Lower leg skin (tissue), 3 donors: ENCODE measurements at regions not wholly inside any gene's neighbourhood (a gene's known extent, or its start where the extent isn't known, plus 50 kb on each side); places are given as distances from the start of the nearest gene placed in this dataset.

Experiments used
- POLR2A ChIP-seq, 2 donors: fragments of 450-650 bp; IDR thresholded peaks; one replicate each; pipeline ENCODE4 v1.6.1; 2016 to 2017; ENCODE audit warnings: antibody characterized with exemption in 2 of 2, mild to moderate bottlenecking in 1 of 2, moderate library complexity in 1 of 2
- TF ChIP-seq, protein P1 (sequence below), 3 donors: fragments of 450-650 bp; IDR thresholded peaks; one replicate each; pipeline ENCODE4 v1.5.1; 2016; ENCODE audit warnings: antibody characterized with exemption in 3 of 3, mild to moderate bottlenecking in 3 of 3, moderate library complexity in 2 of 3

DNA sequence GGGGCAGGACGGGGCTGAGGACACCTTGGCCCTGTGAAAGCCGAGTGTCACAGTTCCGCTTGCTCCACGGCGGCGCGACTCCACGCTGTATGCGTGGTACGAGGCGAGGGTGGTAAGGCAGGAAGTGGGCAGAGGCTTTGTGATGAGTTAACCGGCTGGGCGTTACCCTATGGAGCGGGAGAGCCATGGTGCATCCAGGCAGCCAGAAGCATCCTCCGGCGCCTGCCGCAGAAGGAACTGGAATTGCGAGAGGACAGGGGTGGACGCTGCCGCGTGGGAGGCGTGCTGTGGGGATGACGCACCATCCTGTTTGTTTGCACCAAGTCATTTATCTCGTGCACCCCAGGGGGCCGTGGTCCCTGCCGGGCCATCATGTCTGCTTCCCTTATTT lies 643.9 kb downstream of the BRD1 start:
- TF ChIP-seq, protein P1, sequence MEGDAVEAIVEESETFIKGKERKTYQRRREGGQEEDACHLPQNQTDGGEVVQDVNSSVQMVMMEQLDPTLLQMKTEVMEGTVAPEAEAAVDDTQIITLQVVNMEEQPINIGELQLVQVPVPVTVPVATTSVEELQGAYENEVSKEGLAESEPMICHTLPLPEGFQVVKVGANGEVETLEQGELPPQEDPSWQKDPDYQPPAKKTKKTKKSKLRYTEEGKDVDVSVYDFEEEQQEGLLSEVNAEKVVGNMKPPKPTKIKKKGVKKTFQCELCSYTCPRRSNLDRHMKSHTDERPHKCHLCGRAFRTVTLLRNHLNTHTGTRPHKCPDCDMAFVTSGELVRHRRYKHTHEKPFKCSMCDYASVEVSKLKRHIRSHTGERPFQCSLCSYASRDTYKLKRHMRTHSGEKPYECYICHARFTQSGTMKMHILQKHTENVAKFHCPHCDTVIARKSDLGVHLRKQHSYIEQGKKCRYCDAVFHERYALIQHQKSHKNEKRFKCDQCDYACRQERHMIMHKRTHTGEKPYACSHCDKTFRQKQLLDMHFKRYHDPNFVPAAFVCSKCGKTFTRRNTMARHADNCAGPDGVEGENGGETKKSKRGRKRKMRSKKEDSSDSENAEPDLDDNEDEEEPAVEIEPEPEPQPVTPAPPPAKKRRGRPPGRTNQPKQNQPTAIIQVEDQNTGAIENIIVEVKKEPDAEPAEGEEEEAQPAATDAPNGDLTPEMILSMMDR (IDR thresholded peaks at IDR 0.05) = no peak
- no peak for TF ChIP-seq POLR2A (IDR thresholded peaks at IDR 0.05)
